GM12878 (cell line): ENCODE measurements at regions not wholly inside any gene's neighbourhood (a gene's known extent, or its start where the extent isn't known, plus 50 kb on each side); places are given as distances from the start of the nearest gene placed in this dataset.

Experiments used
- ATAC-seq: fragments of 200-7000 bp; cut with Tn5 transposase; 3 replicates; pipeline ENCODE4 v1.9.1; 2020; ENCODE audit warnings: mild to moderate bottlenecking, moderate library complexity
- BruUV-seq: library from RNA; stranded (reverse); fragments of 400-500 nt; replicated peaks from 2 replicates; lab custom pipeline; 2021; lab: Mats Ljungman, UMichigan
- CTCF ChIA-PET: fragments of 300-600 bp; sonication (Branson Sonifier 250); formaldehyde crosslinking; extraction: SDS; loops from one replicate; lab custom pipeline; 2021; ENCODE audit warnings: inconsistent platforms; lab: Yijun Ruan, JAX
- POLR2A ChIA-PET: fragments of 350-600 bp; formaldehyde crosslinking; extraction: SDS; loops from one replicate; lab custom pipeline; 2021; ENCODE audit warnings: inconsistent platforms; lab: Charles Lee
- RAD21 ChIA-PET: fragments of 300-600 bp; sonication (Branson Sonifier 250); formaldehyde crosslinking; loops from one replicate; lab custom pipeline; 2023; ENCODE audit warnings: antibody characterized with exemption; ENCODE audit not compliant: unreplicated experiment; lab: Charles Lee
- SMC1A ChIA-PET: fragments of 300-600 bp; sonication (Branson Sonifier 250); formaldehyde crosslinking; loops from one replicate; lab custom pipeline; 2023; ENCODE audit not compliant: unreplicated experiment, uncharacterized antibody; lab: Charles Lee
- DNase-seq: peaks from one replicate; pipeline ENCODE4 v3.0.0-alpha.2; 2011; ENCODE audit warnings: low read depth, low spot score
- FAIRE-seq: peaks from 3 replicates; lab custom pipeline; 2011; peaks lifted over from hg19 to GRCh38; lab: Jason Lieb, UNC
- H2AFZ ChIP-seq: 2 replicates; pipeline ENCODE4 v1.6.0; 2011; ENCODE audit warnings: low read depth, low read length, control low read depth; ENCODE audit not compliant: control insufficient read depth
- H3K27ac ChIP-seq: 2 replicates; pipeline ENCODE4 v1.5.1; 2011; ENCODE audit warnings: control low read depth; ENCODE audit not compliant: control insufficient read depth, insufficient read depth
- H3K27me3 ChIP-seq, 2 experiments: replicated peaks in 1 of 2; 2 replicates each; pipeline versions ENCODE4 v1.6.0 to v1.6.1; 2011; ENCODE audit warnings: low read length in 1 of 2; ENCODE audit not compliant: control insufficient read depth in 2 of 2, insufficient read depth in 2 of 2
- H3K36me3 ChIP-seq, 2 experiments: 2 replicates each; pipeline ENCODE4 v1.5.1; 2011; ENCODE audit warnings: low read length in 1 of 2; ENCODE audit not compliant: control insufficient read depth in 2 of 2, insufficient read depth in 2 of 2
- H3K4me1 ChIP-seq: 2 replicates; pipeline ENCODE4 v1.6.1; 2011; ENCODE audit warnings: mild to moderate bottlenecking, low read length, moderate library complexity, mixed read lengths; ENCODE audit not compliant: control insufficient read depth, insufficient read depth
- H3K4me2 ChIP-seq: 2 replicates; pipeline ENCODE4 v1.6.0; 2011; ENCODE audit warnings: control low read depth; ENCODE audit not compliant: control insufficient read depth, insufficient read depth
- H3K4me3 ChIP-seq: fragments of 200-600 bp; sonication (generic); 2 replicates; pipeline ENCODE4 v1.5.1; 2016
- H3K79me2 ChIP-seq: 2 replicates; pipeline ENCODE4 v1.6.0; 2011; ENCODE audit warnings: low read length; ENCODE audit not compliant: control insufficient read depth, insufficient read depth
- H3K9ac ChIP-seq: 2 replicates; pipeline ENCODE4 v1.8.0; 2011; ENCODE audit warnings: low read length, control low read depth, mixed read lengths; ENCODE audit not compliant: control insufficient read depth, insufficient read depth
- H3K9me3 ChIP-seq: replicated peaks from 3 replicates; pipeline ENCODE4 v1.5.1; 2011; ENCODE audit warnings: mild to moderate bottlenecking, low read length; ENCODE audit not compliant: control insufficient read depth, insufficient read depth
- H4K20me1 ChIP-seq: 2 replicates; pipeline ENCODE4 v1.6.0; 2011; ENCODE audit not compliant: control insufficient read depth, insufficient read depth
- BCLAF1 ChIP-seq: fragments of 450-650 bp; IDR thresholded peaks from 2 replicates; pipeline ENCODE4 v1.6.1; 2017; ENCODE audit warnings: antibody characterized with exemption, mild to moderate bottlenecking, moderate library complexity
- E4F1 ChIP-seq: fragments of 450-650 bp; IDR thresholded peaks from 2 replicates; pipeline ENCODE4 v1.6.1; 2018; ENCODE audit warnings: borderline replicate concordance, mild to moderate bottlenecking; ENCODE audit not compliant: partially characterized antibody
- FOXK2 ChIP-seq: fragments of 450-650 bp; IDR thresholded peaks from 2 replicates; pipeline ENCODE4 v1.6.1; 2017; ENCODE audit warnings: mild to moderate bottlenecking, moderate library complexity
- HDGF ChIP-seq: fragments of 450-650 bp; IDR thresholded peaks from 2 replicates; pipeline ENCODE4 v1.6.1; 2016; ENCODE audit warnings: antibody characterized with exemption
- MEF2A ChIP-seq: IDR thresholded peaks from 2 replicates; pipeline ENCODE4 v1.6.1; 2011; ENCODE audit warnings: low read depth, mild to moderate bottlenecking, low read length, moderate library complexity; ENCODE audit not compliant: insufficient read depth
- MTA2 ChIP-seq: fragments of 450-650 bp; IDR thresholded peaks from 2 replicates; pipeline ENCODE4 v1.6.1; 2016; ENCODE audit warnings: low read depth, mild to moderate bottlenecking, moderate library complexity
- RELB ChIP-seq: fragments of 450-650 bp; IDR thresholded peaks from 2 replicates; pipeline ENCODE4 v1.6.1; 2017; ENCODE audit warnings: low read depth, mild to moderate bottlenecking, moderate library complexity
- RFX5 ChIP-seq: IDR thresholded peaks from 2 replicates; pipeline ENCODE4 v1.6.1; 2011; ENCODE audit warnings: low read depth, low read length, improper control_type of control experiment
- STAT1 ChIP-seq: fragments of 450-650 bp; conservative IDR thresholded peaks from 2 replicates; pipeline ENCODE4 v1.6.1; 2014; ENCODE audit warnings: antibody characterized with exemption, mild to moderate bottlenecking
- TCF12 ChIP-seq: IDR thresholded peaks from 2 replicates; pipeline ENCODE4 v1.6.1; 2011; ENCODE audit warnings: low read depth, mild to moderate bottlenecking, low read length
- YBX1 ChIP-seq: fragments of 450-650 bp; IDR thresholded peaks from 2 replicates; pipeline ENCODE4 v1.6.1; 2016; ENCODE audit warnings: antibody characterized with exemption
- WGBS: methylation state at CpG from one replicate; pipeline ENCODE4 v1.1.6; 2016; ENCODE audit warnings: low lambda C conversion rate; ENCODE audit not compliant: insufficient replicate concordance, insufficient coverage; ENCODE audit errors: missing lambda C conversion rate; 5-methylcytosine and 5-hydroxymethylcytosine counted together
- in situ Hi-C: fragments of 300-500 bp; cut with MboI; formaldehyde crosslinking; loops from 9 replicates; pipeline ENCODE4 v1.14.3; 2018; ENCODE audit warnings: mixed read lengths
- intact Hi-C: fragments of 100-400 bp; cut with micrococcal nuclease; formaldehyde crosslinking; loops from one replicate; pipeline ENCODE4 v1.14.2; 2022; ENCODE audit not compliant: unreplicated experiment

GRCh38 chr22:49133541-49133940 lies 694.1 kb downstream of the BRD1 start:
- in situ Hi-C loops (no loop called here), intact Hi-C loops (no loop called here)
- no peaks in the 10 kb centered on the region for H4K20me1 ChIP-seq
- no TSS peak for BruUV-seq
- WGBS = 11% methylated on average over 5 of the region's 5 CpGs
- ChIA-PET CTCF (no interaction called here), POLR2A (no interaction called here), RAD21 (no interaction called here), SMC1A (no interaction called here)
- no peak for ATAC-seq
- DNase-seq = no peak
- H3K4me1 ChIP-seq = no peaks in the 10 kb centered on the region
- no peak for TF ChIP-seq RFX5
- no peak for TF ChIP-seq STAT1
- TF ChIP-seq FOXK2 = no peak
- no peak for FAIRE-seq
- no peak overlapping the region for H3K27ac ChIP-seq
- H3K27me3 ChIP-seq = no peaks in the 10 kb centered on the region
- no peaks in the 10 kb centered on the region; the same call in 2 of the 3 replicates for H3K9me3 ChIP-seq
- H3K4me3 ChIP-seq = no peak overlapping the region
- no peaks in the 10 kb centered on the region for H3K36me3 ChIP-seq
- H3K9ac ChIP-seq = no peak overlapping the region
- H3K4me2 ChIP-seq = no peak overlapping the region
- no peaks in the 10 kb centered on the region for H3K79me2 ChIP-seq
- no peak overlapping the region for H2AFZ ChIP-seq

GRCh38 chr22:49132009-49132408 lies 695.7 kb downstream of the BRD1 start:
- WGBS = 41% methylated on average over 9 of the region's 9 CpGs
- BruUV-seq = no TSS peak
- RAD21 ChIA-PET = no interaction called here
- Histone ChIP-seq H3K4me1 (no peaks in the 10 kb centered on the region), H3K79me2 (no peaks in the 10 kb centered on the region), H3K36me3 (no peaks in the 10 kb centered on the region), H3K9ac (no peak overlapping the region), H4K20me1 (no peaks in the 10 kb centered on the region), H3K27ac (no peak overlapping the region), H3K4me3 (no peak overlapping the region), H3K9me3 (no peaks in the 10 kb centered on the region; the same call in 2 of the 3 replicates), H3K27me3 (no peaks in the 10 kb centered on the region), H3K4me2 (no peak overlapping the region), H2AFZ (no peak overlapping the region)
- in situ Hi-C loops (no loop called here), intact Hi-C loops (no loop called here)
- CTCF ChIA-PET = no interaction called here
- no peak for FAIRE-seq
- ATAC-seq = no peak
- no peak for DNase-seq
- SMC1A ChIA-PET = no interaction called here
- POLR2A ChIA-PET = no interaction called here
- TF ChIP-seq TCF12 (no peak), YBX1 (no peak), E4F1 (no peak), MEF2A (no peak), HDGF (no peak), BCLAF1 (no peak), MTA2 (no peak), RELB (no peak), RFX5 (no peak)
